GM18873 (cell line): ENCODE measurements at regions not wholly inside any gene's neighbourhood (a gene's known extent, or its start where the extent isn't known, plus 50 kb on each side); places are given as distances from the start of the nearest gene placed in this dataset.

Experiments
- ATAC-seq: cut with Tn5 transposase; IDR thresholded peaks from one replicate; pipeline ENCODE4 v1.9.1; 2021; ENCODE audit warnings: mild to moderate bottlenecking, moderate library complexity, moderate number of reproducible peaks; ENCODE audit not compliant: unreplicated experiment, low FRiP score

DNA sequence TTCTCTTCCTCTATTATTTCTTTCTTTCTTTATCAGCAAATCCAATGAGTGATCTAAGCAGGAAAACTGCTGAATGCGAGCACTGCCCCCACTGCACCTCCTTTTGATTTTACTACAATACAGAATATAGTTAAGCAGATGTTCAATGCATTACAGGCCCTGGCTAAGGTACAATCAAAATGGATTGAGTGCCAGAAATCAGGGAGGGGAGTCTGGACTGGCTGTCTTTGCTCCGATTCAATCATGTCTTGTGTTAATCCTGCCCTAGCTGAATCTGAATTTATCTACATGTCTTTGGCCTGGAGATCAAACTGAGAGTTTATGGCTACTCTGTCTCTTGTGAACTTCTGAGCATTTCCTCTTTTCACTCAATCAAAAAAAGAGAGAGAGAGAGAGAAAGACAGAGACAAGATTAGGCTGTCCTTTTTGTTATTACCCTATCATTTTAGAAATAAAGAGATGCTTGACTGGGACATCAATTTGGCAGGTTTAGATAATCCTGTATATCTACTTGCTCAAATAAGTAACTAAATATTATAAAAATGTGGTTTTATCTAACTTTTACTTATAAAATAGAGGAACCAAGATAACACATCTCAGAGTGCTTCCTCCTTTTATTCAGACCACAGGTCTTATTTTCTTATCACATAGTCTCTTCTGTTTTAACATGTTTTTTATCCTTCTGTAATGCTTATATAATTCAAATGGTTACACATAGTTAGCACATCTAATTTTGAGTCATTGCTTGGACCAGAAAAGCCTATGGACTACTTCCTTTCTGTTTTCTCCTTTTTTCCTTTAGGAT is 656.2 kb downstream of the KCNJ2 start:
- ATAC-seq: no peak

DNA sequence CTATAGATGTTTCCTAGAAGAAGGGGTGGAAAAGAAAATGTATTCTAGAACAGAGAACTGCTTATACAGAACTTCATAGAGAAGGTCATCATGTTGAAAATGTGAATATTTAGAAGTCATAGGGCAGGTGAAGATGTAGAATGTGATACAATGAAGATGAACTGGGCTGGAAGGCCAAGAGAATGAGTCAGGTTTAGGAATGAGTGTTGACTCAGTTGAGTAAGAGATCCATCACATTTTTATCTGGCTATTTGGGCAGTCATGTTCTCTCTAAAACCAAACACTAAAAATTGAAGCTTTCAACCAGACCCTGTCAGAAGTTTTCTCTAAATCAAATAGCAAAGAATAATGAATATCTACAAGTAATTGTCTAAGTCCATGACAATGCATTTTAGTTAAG is 660.5 kb downstream of the KCNJ2 start:
- ATAC-seq: no peak

DNA sequence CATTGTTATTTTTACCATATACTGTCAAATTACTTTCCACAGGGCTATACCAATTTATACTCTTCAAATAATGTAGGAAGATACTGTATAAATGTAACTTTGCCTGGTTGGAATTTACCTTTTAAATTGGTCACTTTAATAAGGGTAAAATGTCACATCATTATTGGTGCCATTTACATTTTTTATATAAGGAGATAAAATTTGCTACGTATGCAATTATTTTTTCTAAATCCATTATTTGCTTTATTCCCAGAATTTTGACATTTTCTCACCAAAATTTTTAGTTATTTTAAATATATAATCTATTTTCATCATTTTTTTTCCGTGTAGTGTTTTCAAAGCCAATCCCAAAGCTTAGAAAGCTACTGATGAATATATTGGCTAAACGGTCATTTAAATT is 664.7 kb downstream of the KCNJ2 start:
- ATAC-seq: no peak

- no peak for ATAC-seq
Observed at GRCh38 chr17:70848785-70849184, 679.5 kb downstream of the KCNJ2 start.

DNA sequence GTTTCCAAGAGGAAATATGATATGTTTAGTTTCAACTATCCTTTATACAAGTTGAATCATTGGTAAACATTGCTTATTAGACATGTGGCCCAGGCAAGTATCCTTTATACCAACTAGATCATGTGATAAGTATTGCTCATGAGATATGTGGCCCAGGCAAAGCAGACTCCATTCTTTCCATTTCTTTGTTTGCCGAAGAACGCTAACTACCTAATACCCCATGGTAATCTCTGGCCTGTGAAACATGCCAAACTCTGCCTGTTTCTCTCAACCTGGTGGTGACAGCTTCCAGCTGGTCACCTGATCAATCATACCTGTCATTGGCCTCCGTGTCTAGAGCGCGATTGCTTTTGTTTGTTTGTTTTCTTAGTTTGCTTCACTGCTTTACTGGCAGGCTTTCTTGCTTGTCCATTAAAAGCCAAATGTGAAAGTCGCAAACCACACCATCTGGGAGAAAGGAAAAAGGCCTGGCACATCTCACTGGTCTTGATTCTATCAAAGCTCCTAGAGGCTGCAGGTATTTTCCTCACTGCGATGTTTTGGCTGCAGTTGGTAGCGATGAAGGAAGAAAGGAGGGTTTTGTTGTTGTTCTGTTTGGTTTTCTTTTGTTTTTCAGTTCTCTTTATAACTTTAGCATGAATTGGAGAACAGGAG is 686.2 kb downstream of the KCNJ2 start:
- no peak for ATAC-seq

- no peak for ATAC-seq
Observed at GRCh38 chr17:70857351-70857750, 688.0 kb downstream of the KCNJ2 start.

DNA sequence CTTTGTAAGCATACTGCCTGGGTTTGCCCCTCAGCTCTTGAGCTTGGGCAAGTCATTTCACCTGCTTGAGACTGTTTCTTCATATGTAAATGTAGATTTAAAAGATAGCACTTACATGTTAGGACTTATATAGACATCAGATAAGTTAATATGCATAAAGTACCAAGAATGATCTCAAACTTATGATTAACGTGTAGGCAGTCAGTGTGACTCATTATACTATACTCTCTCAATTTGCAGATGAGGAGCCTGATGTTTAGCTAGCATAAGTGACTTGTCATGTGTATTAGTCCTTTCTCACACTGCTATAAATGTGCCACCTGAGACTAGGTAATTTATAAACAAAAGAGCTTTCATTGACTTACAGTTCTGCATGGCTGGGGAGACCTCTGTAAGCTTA is 690.5 kb downstream of the KCNJ2 start:
- ATAC-seq: no peak

GRCh38 chr17:70862295-70862694 is 693.0 kb downstream of the KCNJ2 start:
- ATAC-seq: no peak

- no peak for ATAC-seq
Observed at GRCh38 chr17:70863436-70864248, 694.3 kb downstream of the KCNJ2 start.

- no peak for ATAC-seq
Observed at GRCh38 chr17:70865993-70866804, 696.9 kb downstream of the KCNJ2 start.

GRCh38 chr17:70868149-70868548 is 698.8 kb downstream of the KCNJ2 start:
- no peak for ATAC-seq

DNA sequence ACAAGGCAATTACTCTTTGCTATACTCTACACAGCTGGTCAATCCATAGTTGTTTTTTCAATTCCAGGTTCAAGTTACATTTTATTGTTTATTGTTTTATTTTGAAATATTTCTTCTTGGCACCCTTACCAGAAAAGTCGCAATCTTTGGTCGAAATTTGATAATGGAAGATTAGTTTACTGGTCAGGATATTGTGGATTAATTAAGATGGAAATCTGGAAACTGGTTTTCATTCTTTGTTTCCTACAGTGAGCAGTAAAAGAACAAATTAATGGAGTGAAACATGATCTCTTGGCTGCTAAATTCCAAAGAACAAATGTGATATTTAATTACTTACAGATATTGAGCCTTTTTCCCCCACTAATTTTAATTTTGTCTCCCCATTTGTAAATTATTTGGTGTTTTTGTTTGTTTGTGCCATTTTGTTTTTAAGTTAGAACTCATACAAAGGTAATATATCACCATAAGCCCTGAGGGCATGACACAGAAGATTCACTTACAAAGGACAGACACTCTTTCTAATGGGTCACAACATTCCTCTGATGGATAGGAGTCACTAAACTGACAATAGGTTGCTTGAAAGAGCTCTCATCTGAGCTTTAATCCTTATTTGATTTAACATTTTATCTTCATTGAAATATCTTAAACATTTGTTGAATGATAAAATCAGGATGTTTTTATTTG is 700.2 kb downstream of the KCNJ2 start:
- ATAC-seq: no peak

- no peak for ATAC-seq
Observed at GRCh38 chr17:70871180-70871818, 702.0 kb downstream of the KCNJ2 start.

GRCh38 chr17:70872103-70872502 is 702.8 kb downstream of the KCNJ2 start:
- ATAC-seq: no peak

DNA sequence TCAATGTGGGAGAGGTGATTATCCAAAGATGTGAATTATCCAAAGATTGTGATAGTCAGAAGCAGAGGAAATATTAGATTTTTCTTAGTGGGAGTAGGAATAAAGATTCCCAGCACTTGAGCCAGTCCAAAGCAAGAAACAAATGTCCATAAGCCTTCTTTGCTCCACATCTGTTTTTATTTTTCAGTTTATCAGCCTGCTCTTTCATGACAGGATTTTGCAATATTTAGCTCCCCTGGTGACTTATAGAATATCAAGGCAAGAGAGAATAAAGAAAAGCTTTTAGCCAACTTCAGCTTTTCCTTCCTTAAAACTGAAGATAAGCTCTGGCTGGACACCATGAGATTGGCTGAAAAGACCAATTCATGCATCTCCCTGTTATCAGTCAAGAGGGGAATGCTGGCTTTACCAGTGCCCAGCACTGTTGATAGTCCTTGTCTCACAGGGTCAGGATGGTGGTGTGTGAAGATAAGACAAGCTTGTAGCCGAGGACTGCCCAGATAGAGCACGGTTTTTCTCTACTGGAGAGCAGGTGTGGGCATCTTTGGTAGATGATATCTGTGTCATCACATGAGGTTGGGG is 706.5 kb downstream of the KCNJ2 start:
- ATAC-seq: no peak

GRCh38 chr17:70878879-70879278 is 709.5 kb downstream of the KCNJ2 start:
- no peak for ATAC-seq

DNA sequence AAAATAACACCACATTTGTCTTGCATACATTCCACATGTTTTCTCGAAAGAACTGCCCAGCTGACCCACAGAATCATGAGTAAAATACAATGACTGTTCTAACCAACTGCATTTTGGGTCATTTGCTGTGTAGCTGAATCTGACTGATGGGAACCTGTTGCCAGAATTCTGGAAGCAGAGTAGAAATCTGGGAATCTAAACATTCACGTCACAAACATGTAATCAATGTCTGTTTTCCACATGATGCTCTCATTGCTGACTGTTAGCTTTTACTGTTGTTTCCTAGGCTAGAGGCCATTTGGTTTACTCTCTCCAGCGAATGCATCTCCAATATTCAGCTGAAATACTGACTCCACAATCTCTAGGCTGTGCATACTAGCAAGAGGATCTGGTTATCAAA is 710.1 kb downstream of the KCNJ2 start:
- no peak for ATAC-seq

DNA sequence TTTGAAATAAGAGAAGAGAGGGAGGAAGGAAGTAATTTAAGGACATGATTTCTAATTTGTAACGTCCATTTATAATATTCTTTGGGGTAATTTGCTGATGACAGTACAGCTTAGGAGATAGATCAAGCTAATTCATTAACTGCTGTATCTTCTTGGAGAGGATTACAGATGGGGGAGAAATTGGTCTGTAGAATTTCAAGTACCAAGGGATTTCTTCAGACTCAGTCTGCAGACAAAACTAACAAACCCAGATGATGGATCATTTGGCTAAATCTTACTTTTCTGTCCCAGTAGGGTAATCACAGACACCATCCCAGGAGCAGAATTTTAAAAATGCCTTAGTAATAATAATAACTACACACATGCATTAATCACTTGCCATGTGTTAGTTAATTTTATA is 711.8 kb downstream of the KCNJ2 start:
- no peak for ATAC-seq

DNA sequence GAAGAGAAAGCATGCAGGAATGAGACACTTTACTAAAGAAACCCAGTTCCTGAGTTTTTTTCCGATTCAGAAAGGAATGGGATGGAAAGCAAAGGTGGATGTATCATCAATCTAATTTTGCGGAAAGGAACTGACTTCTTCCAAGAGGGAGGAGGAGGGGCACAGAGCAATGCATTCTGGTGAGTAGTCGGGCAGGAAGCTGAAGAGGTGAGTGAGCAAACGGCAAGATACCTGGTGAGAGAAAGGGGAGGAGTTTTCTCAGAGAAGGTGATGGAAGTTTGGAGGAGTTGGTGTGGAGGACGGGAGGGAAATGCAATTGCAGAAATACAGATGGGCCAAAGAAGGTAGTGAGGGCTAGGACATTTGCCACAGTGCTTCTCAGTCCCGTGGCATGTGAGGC is 713.2 kb downstream of the KCNJ2 start:
- no peak for ATAC-seq
